ENCODE measurements at regions not wholly inside any gene's neighbourhood (a gene's known extent, or its start where the extent isn't known, plus 50 kb on each side); places are given as distances from the start of the nearest gene placed in this dataset.

- TF ChIP-seq CTCF (IDR thresholded peaks at IDR 0.05) (no peak), POLR2A (IDR thresholded peaks at IDR 0.05) (no peak)
Measured at GRCh38 chr10:130233035-130233360, 96.8 kb downstream of the GLRX3 start.

All from Peyer's patch (tissue), 4 donors.